ENCODE measurements at regions not wholly inside any gene's neighbourhood (a gene's known extent, or its start where the extent isn't known, plus 50 kb on each side); places are given as distances from the start of the nearest gene placed in this dataset.

DNA sequence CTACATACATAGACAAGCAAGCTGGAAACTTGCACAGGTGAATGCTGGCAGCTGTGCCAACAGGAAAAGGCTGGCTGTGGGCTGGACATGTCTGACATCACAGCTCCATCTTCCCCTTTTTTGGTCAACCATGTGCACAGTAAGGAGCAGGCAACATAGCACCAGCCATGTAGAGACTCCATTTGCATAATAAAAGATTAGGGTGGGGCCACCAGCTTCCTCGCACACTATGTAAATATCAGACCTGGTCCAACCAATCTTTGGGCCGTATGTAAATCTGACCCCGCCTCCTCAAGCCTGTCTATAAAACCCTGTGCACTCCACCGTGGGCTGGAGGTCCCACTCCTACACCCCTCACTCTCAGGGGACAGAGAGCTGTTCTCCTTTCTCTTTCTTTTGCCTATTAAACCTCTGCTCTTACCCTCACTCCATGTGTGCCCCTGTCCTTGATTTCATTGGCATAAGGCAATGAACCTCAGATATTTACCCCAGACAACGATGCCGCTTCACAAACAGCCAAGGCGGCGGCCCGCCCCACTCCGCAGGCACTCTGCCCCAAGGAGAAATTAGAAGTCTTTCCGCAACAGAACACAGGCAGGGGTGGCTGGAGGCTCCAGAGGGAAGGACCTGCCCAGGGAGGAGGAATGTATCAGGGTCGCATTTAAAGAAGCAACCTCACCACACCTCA lies 862.2 kb downstream of the TRIML1 start:
- TF ChIP-seq, protein P1, sequence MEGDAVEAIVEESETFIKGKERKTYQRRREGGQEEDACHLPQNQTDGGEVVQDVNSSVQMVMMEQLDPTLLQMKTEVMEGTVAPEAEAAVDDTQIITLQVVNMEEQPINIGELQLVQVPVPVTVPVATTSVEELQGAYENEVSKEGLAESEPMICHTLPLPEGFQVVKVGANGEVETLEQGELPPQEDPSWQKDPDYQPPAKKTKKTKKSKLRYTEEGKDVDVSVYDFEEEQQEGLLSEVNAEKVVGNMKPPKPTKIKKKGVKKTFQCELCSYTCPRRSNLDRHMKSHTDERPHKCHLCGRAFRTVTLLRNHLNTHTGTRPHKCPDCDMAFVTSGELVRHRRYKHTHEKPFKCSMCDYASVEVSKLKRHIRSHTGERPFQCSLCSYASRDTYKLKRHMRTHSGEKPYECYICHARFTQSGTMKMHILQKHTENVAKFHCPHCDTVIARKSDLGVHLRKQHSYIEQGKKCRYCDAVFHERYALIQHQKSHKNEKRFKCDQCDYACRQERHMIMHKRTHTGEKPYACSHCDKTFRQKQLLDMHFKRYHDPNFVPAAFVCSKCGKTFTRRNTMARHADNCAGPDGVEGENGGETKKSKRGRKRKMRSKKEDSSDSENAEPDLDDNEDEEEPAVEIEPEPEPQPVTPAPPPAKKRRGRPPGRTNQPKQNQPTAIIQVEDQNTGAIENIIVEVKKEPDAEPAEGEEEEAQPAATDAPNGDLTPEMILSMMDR (conservative IDR thresholded peaks at IDR 0.05; ENCODE audit: low read depth, low read length): no peak
- TF ChIP-seq EZH2 (IDR thresholded peaks at IDR 0.05; ENCODE audit: low read length, unreplicated experiment): no peak

Data from PC-3 (cell line).